OCI-LY7 (cell line): ENCODE measurements at regions not wholly inside any gene's neighbourhood (a gene's known extent, or its start where the extent isn't known, plus 50 kb on each side); places are given as distances from the start of the nearest gene placed in this dataset.
"Not testable (repeated sequence)": the region's sequence is repeated elsewhere in the genome, so short reads cannot be mapped to it uniquely, and the experiment has no call there.

ENCODE experiments used
- BruUV-seq: library from RNA; stranded (reverse); fragments of 400-500 nt; replicated peaks from 2 replicates; lab custom pipeline; 2021; lab: Mats Ljungman, UMichigan
- CTCF ChIA-PET: fragments of 300-600 bp; sonication (Branson Sonifier 250); formaldehyde crosslinking; loops from one replicate; lab custom pipeline; 2022; ENCODE audit warnings: antibody characterized with exemption; ENCODE audit not compliant: unreplicated experiment; lab: Charles Lee
- POLR2A ChIA-PET: fragments of 300-600 bp; sonication (Branson Sonifier 250); formaldehyde crosslinking; loops from one replicate; lab custom pipeline; 2022; ENCODE audit warnings: antibody characterized with exemption; lab: Charles Lee
- DNase-seq: peaks from one replicate; pipeline ENCODE4 v3.0.0-alpha.2; 2015; ENCODE audit warnings: low spot score
- H2AFZ ChIP-seq: fragments of 200-600 bp; sonication (generic), shearing (Covaris generic); 2 replicates; pipeline ENCODE4 v1.6.1; 2014; ENCODE audit warnings: mild to moderate bottlenecking, antibody characterized with exemption, low read length, moderate library complexity
- H3K27ac ChIP-seq: fragments of 200-600 bp; sonication (generic); 2 replicates; pipeline ENCODE4 v1.5.1; 2014; ENCODE audit warnings: mixed run types, low read depth, mild to moderate bottlenecking, moderate library complexity, low read length, inconsistent platforms; ENCODE audit not compliant: poor library complexity, severe bottlenecking
- H3K36me3 ChIP-seq: fragments of 200-600 bp; sonication (generic); 2 replicates; pipeline ENCODE4 v1.6.1; 2014; ENCODE audit warnings: mild to moderate bottlenecking, antibody characterized with exemption, low read length, moderate library complexity, mixed read lengths; ENCODE audit not compliant: insufficient read depth
- H3K4me1 ChIP-seq: fragments of 200-600 bp; sonication (generic); 2 replicates; pipeline ENCODE4 v1.5.1; 2014; ENCODE audit warnings: mild to moderate bottlenecking, low read length; ENCODE audit not compliant: insufficient read depth, poor library complexity, severe bottlenecking
- H3K4me2 ChIP-seq: fragments of 200-600 bp; sonication (generic); 2 replicates; pipeline ENCODE4 v1.6.1; 2014; ENCODE audit warnings: mild to moderate bottlenecking, low read length
- H3K4me3 ChIP-seq: fragments of 200-600 bp; sonication (generic); 2 replicates; pipeline ENCODE4 v1.5.1; 2014; ENCODE audit warnings: mild to moderate bottlenecking, low read depth, low read length; ENCODE audit not compliant: poor library complexity, severe bottlenecking
- H3K79me2 ChIP-seq: fragments of 200-600 bp; sonication (generic); 2 replicates; pipeline ENCODE4 v1.6.1; 2016; ENCODE audit warnings: low read depth, mild to moderate bottlenecking, low read length, moderate library complexity, mixed read lengths; ENCODE audit not compliant: insufficient read depth
- H3K9me2 ChIP-seq: fragments of 200-600 bp; sonication (generic); 2 replicates; pipeline ENCODE4 v1.6.1; 2016; ENCODE audit warnings: mild to moderate bottlenecking, low read length, mixed read lengths; ENCODE audit not compliant: insufficient read depth
- H3K9me3 ChIP-seq: fragments of 200-600 bp; sonication (generic); 2 replicates; pipeline ENCODE4 v1.6.1; 2014; ENCODE audit warnings: mild to moderate bottlenecking, mixed run types, low read length, mixed read lengths
- H4K20me1 ChIP-seq: fragments of 200-600 bp; sonication (generic); 2 replicates; pipeline ENCODE4 v1.6.1; 2014; ENCODE audit warnings: mild to moderate bottlenecking, antibody characterized with exemption, low read length, moderate library complexity, mixed read lengths; ENCODE audit not compliant: insufficient read depth
- EZH2phosphoT487 ChIP-seq: fragments of 200-600 bp; sonication (generic); IDR thresholded peaks from 2 replicates; pipeline ENCODE4 v1.6.1; 2018; ENCODE audit warnings: low read depth, borderline replicate concordance, mild to moderate bottlenecking, mixed run types, antibody characterized with exemption, low read length, moderate library complexity, mixed read lengths
- intact Hi-C: fragments of 100-400 bp; cut with micrococcal nuclease; formaldehyde crosslinking; loops from one replicate; pipeline ENCODE4 v1.10.0; 2022; ENCODE audit not compliant: unreplicated experiment
- TF ChIP-seq, protein P1 (sequence below): fragments of 200-600 bp; sonication (generic); conservative IDR thresholded peaks from 2 replicates; pipeline ENCODE4 v1.5.1; 2014; ENCODE audit warnings: mild to moderate bottlenecking, antibody characterized with exemption, low read length, moderate library complexity, mixed read lengths

DNA sequence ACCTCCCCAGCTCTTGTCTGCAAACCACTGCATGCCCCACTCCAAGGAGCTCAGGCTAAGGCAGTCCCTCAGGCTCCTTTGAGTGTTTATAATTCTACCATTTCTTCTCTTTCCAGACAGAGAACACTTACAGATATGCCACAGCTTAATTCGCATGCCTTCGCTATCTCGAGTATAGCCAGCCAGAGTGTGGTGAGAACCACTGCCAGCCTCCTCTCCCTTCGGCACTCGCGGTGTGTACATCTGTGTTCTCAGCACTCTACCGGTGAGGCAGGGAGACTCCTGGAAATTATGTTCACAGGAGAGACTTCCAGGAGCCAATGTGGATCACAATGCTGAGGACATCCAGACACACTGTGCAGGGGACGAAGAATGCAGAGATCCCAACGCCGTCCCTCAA, 143.7 kb upstream of the IRX1 start:
- no peak overlapping the region for H3K4me3 ChIP-seq
- H3K4me1 ChIP-seq = no peaks in the 10 kb centered on the region
- H3K79me2 ChIP-seq = no peaks in the 10 kb centered on the region
- H3K9me2 ChIP-seq = no peaks in the 10 kb centered on the region
- BruUV-seq = no TSS peak
- TF ChIP-seq EZH2phosphoT487 = no peak
- TF ChIP-seq, protein P1, sequence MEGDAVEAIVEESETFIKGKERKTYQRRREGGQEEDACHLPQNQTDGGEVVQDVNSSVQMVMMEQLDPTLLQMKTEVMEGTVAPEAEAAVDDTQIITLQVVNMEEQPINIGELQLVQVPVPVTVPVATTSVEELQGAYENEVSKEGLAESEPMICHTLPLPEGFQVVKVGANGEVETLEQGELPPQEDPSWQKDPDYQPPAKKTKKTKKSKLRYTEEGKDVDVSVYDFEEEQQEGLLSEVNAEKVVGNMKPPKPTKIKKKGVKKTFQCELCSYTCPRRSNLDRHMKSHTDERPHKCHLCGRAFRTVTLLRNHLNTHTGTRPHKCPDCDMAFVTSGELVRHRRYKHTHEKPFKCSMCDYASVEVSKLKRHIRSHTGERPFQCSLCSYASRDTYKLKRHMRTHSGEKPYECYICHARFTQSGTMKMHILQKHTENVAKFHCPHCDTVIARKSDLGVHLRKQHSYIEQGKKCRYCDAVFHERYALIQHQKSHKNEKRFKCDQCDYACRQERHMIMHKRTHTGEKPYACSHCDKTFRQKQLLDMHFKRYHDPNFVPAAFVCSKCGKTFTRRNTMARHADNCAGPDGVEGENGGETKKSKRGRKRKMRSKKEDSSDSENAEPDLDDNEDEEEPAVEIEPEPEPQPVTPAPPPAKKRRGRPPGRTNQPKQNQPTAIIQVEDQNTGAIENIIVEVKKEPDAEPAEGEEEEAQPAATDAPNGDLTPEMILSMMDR = no peak
- H2AFZ ChIP-seq = no peak overlapping the region
- ChIA-PET CTCF (no interaction called here), POLR2A (no interaction called here)
- H3K36me3 ChIP-seq = no peaks in the 10 kb centered on the region
- no peak overlapping the region for H3K27ac ChIP-seq
- H3K9me3 ChIP-seq = no peaks in the 10 kb centered on the region
- DNase-seq = no peak
- no peak overlapping the region for H3K4me2 ChIP-seq
- intact Hi-C loops = no loop called here
- no peaks in the 10 kb centered on the region for H4K20me1 ChIP-seq

DNA sequence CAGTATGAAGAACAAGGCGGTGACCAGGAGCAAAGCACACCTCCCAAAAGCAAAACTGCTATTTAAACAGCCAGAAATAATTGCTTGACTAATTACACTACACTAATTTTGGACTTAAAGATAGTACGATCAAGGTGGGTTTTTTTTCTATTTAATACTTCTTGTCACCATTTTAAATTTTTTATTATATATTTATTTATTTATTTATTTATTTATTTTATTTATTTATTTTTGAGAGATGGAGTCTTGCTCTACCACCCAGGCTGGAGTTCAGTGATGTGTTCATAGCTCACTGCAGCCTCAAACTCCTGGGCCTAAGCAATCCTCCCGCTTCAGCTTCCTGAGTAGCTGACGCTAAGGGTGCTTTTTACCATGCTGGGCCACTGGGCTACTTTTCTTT, 146.2 kb upstream of the IRX1 start:
- H3K4me1 ChIP-seq = no peaks in the 10 kb centered on the region
- no peak for TF ChIP-seq EZH2phosphoT487
- TF ChIP-seq, protein P1 = no peak
- H3K27ac ChIP-seq = no peak overlapping the region
- no peaks in the 10 kb centered on the region for H4K20me1 ChIP-seq
- no peak for DNase-seq
- intact Hi-C loops = no loop called here
- H2AFZ ChIP-seq = no peak overlapping the region
- no peaks in the 10 kb centered on the region for H3K36me3 ChIP-seq
- ChIA-PET POLR2A (no interaction called here), CTCF (no interaction called here)
- no peaks in the 10 kb centered on the region for H3K9me2 ChIP-seq
- H3K4me3 ChIP-seq = no peak overlapping the region
- no peak overlapping the region for H3K4me2 ChIP-seq
- H3K9me3 ChIP-seq = no peaks in the 10 kb centered on the region
- BruUV-seq = no TSS peak
- no peaks in the 10 kb centered on the region for H3K79me2 ChIP-seq

DNA sequence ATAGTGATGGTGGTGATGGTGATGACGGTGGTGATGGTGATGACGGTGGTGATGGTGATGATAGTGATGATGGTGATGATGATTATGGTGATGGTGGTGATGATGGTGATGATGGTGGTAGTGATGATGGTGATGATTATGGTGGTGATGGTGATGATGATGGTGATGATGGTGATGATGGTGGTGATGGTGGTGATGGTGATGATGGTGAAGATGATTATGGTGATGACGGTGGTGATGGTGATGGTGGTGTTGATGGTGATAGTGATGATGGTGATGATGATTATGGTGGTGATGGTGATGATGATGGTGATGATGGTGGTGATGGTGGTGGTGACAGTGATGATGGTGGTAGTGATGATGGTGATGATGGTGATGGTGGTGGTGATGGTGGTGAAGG, 149.2 kb upstream of the IRX1 start:
- Histone ChIP-seq H3K4me3 (no peak overlapping the region), H3K4me2 (no peak overlapping the region), H3K79me2 (no peaks in the 10 kb centered on the region), H3K27ac (no peak overlapping the region), H2AFZ (no peak overlapping the region), H3K9me3 (no peaks in the 10 kb centered on the region), H3K36me3 (no peaks in the 10 kb centered on the region), H4K20me1 (no peaks in the 10 kb centered on the region), H3K9me2 (no peaks in the 10 kb centered on the region), H3K4me1 (no peaks in the 10 kb centered on the region)
- no peak for DNase-seq
- intact Hi-C loops = no loop called here
- ChIA-PET CTCF (no interaction called here), POLR2A (no interaction called here)
- BruUV-seq = no TSS peak
- TF ChIP-seq, protein P1 = no peak
- TF ChIP-seq EZH2phosphoT487 = no peak

DNA sequence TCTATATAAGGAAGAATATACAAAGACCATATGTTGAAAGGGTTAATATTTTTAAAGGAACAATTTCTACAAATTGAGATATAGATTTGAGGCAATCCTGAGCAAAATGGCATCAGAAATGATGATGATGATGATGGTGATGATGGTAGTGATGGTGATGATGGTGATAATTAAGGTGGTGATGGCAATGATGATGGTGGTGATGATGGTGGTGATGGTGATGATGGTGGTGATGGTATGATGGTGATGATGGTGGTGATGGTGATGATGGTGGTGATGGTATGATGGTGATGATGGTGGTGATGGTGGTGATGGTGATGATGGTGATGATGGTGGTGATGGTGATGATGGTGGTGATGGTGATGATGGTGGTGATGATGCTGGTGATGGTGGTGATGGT, 150.1 kb upstream of the IRX1 start:
- CTCF ChIA-PET, intact Hi-C loops: not testable (repeated sequence)

More for the DNA sequence above, 150.1 kb upstream of the IRX1 start:
- H3K27ac ChIP-seq, POLR2A ChIA-PET, DNase-seq, H3K4me2 ChIP-seq, H3K4me3 ChIP-seq, BruUV-seq, H3K4me1 ChIP-seq, H3K9me2 ChIP-seq, H3K36me3 ChIP-seq, H4K20me1 ChIP-seq, H2AFZ ChIP-seq, H3K79me2 ChIP-seq, H3K9me3 ChIP-seq: not testable (repeated sequence)
